GM12892 (cell line): ENCODE measurements at regions not wholly inside any gene's neighbourhood (a gene's known extent, or its start where the extent isn't known, plus 50 kb on each side); places are given as distances from the start of the nearest gene placed in this dataset.

Source experiments
- POLR2A ChIP-seq: IDR thresholded peaks from 2 replicates; pipeline ENCODE4 v1.6.1; 2011; ENCODE audit warnings: low read depth, low read length, control low read depth
- POLR2AphosphoS5 ChIP-seq: IDR thresholded peaks from 2 replicates; pipeline ENCODE4 v1.6.1; 2011; ENCODE audit warnings: low read depth, low read length, control low read depth
- TAF1 ChIP-seq: IDR thresholded peaks from 2 replicates; pipeline ENCODE4 v1.6.1; 2011; ENCODE audit warnings: low read depth, mild to moderate bottlenecking, control low read depth, low read length, borderline replicate concordance

- TF ChIP-seq POLR2A (no peak), TAF1 (no peak), POLR2AphosphoS5 (no peak)
These were observed 227.4 kb upstream of the STT3B start for GRCh38 chr3:31305340-31305739.
